CD4-positive, alpha-beta T cell (primary cell): ENCODE measurements at regions not wholly inside any gene's neighbourhood (a gene's known extent, or its start where the extent isn't known, plus 50 kb on each side); places are given as distances from the start of the nearest gene placed in this dataset.

Source experiments
- ATAC-seq: fragments of 200-7000 bp; cut with Tn5 transposase; one replicate; pipeline ENCODE4 v1.10.0; 2022; ENCODE audit warnings: mild to moderate bottlenecking; ENCODE audit not compliant: poor library complexity
- CTCF ChIA-PET: fragments of 350-600 bp; sonication (Branson Sonifier 250); formaldehyde crosslinking; loops from one replicate; lab custom pipeline; 2021; ENCODE audit warnings: antibody characterized with exemption, inconsistent platforms; lab: Charles Lee
- POLR2A ChIA-PET: fragments of 350-600 bp; sonication (Branson Sonifier 250); formaldehyde crosslinking; loops from one replicate; lab custom pipeline; 2021; ENCODE audit warnings: antibody characterized with exemption, inconsistent platforms; lab: Charles Lee
- DNase-seq, 14 experiments: peaks; one replicate each; pipeline ENCODE4 v3.0.0-alpha.2; 2013 to 2020; ENCODE audit warnings: mixed read lengths in 2 of 14
- H3K27ac ChIP-seq, 2 donors: one replicate each; pipeline versions ENCODE4 v1.5.1 to v1.7.0; 2013; ENCODE audit warnings: low read length in 2 of 2, low read depth in 1 of 2, mild to moderate bottlenecking in 1 of 2
- H3K27me3 ChIP-seq, 2 experiments: 1 replicate in 1 of 2; 2 replicates in 1 of 2; pipeline versions ENCODE4 v1.6.1 to v1.7.0; 2013; ENCODE audit warnings: low read length in 2 of 2, control low read depth in 1 of 2, mild to moderate bottlenecking in 1 of 2, moderate library complexity in 1 of 2; ENCODE audit not compliant: insufficient read depth in 2 of 2, control insufficient read depth in 1 of 2
- H3K36me3 ChIP-seq: one replicate; pipeline ENCODE4 v1.6.1; 2013; ENCODE audit warnings: low read length, control low read depth; ENCODE audit not compliant: insufficient read depth
- H3K4me1 ChIP-seq: one replicate; pipeline ENCODE4 v1.6.1; 2013; ENCODE audit warnings: low read length, control low read depth; ENCODE audit not compliant: insufficient read depth
- H3K4me3 ChIP-seq: one replicate; pipeline ENCODE4 v1.5.1; 2013; ENCODE audit warnings: mild to moderate bottlenecking, low read length, moderate library complexity
- H3K9me3 ChIP-seq, 2 experiments: 1 replicate in 1 of 2; 2 replicates in 1 of 2; pipeline versions ENCODE4 v1.6.1 to v1.7.0; 2013; ENCODE audit warnings: low read length in 2 of 2, mild to moderate bottlenecking in 2 of 2, control low read depth in 1 of 2, moderate library complexity in 1 of 2; ENCODE audit not compliant: control insufficient read depth in 1 of 2, insufficient read depth in 1 of 2
- H3K27ac Mint-ChIP-seq: one replicate; pipeline ENCODE4 v1.8.0; 2020; ENCODE audit warnings: mixed read lengths
- H3K27me3 Mint-ChIP-seq: one replicate; pipeline ENCODE4 v1.8.0; 2021; ENCODE audit warnings: mixed read lengths
- H3K36me3 Mint-ChIP-seq: one replicate; pipeline ENCODE4 v1.8.0; 2021; ENCODE audit warnings: low read depth, mixed read lengths
- H3K4me1 Mint-ChIP-seq: one replicate; pipeline ENCODE4 v1.8.0; 2021; ENCODE audit warnings: low read depth, mixed read lengths
- H3K4me3 Mint-ChIP-seq: one replicate; pipeline ENCODE4 v1.8.0; 2020; ENCODE audit warnings: mild to moderate bottlenecking, mixed read lengths
- H3K9me3 Mint-ChIP-seq: one replicate; pipeline ENCODE4 v1.8.0; 2020; ENCODE audit warnings: mixed read lengths
- CTCF ChIP-seq: fragments of 200-600 bp; IDR thresholded peaks from one replicate; pipeline ENCODE4 v1.8.0; 2022; ENCODE audit warnings: antibody characterized with exemption, mild to moderate bottlenecking
- intact Hi-C, 2 experiments: fragments of 100-400 bp; cut with DNase I in 1 of 2; cut with micrococcal nuclease in 1 of 2; formaldehyde crosslinking; loops; one replicate each; pipeline versions ENCODE4 v1.15.1 to v1.9.0; 2023 to 2025; cut with DNase I, micrococcal nuclease

GRCh38 chr2:144230033-144230432 is 289.9 kb downstream of the ZEB2 start:
- Mint-ChIP-seq H3K27ac (no peak overlapping the region), H3K27me3 (no peaks in the 10 kb centered on the region), H3K4me1 (peaks cover 22% of the 10 kb centered on the region), H3K9me3 (no peaks in the 10 kb centered on the region), H3K4me3 (no peak overlapping the region), H3K36me3 (no peaks in the 10 kb centered on the region)
- no peaks in the 10 kb centered on the region for H3K36me3 ChIP-seq
- no peaks in the 10 kb centered on the region for H3K9me3 ChIP-seq
- H3K4me3 ChIP-seq, result no peak overlapping the region
- H3K27me3 ChIP-seq, result no peaks in the 10 kb centered on the region
- DNase-seq (no peak), ATAC-seq (no peak)
- no peak overlapping the region for H3K27ac ChIP-seq
- intact Hi-C loops, result no loop called here
- no peak for TF ChIP-seq CTCF
- H3K4me1 ChIP-seq, result peaks cover 6% of the 10 kb centered on the region
- ChIA-PET POLR2A (no interaction called here), CTCF (no interaction called here)

GRCh38 chr2:144229296-144229695 is 290.6 kb downstream of the ZEB2 start:
- no peak overlapping the region for H3K27ac ChIP-seq
- no peaks in the 10 kb centered on the region for H3K27me3 ChIP-seq
- Mint-ChIP-seq H3K27ac (no peak overlapping the region), H3K27me3 (no peaks in the 10 kb centered on the region), H3K9me3 (no peaks in the 10 kb centered on the region), H3K36me3 (no peaks in the 10 kb centered on the region), H3K4me1 (peaks cover 14% of the 10 kb centered on the region), H3K4me3 (no peak overlapping the region)
- DNase-seq (no peak), ATAC-seq (no peak)
- TF ChIP-seq CTCF, result no peak
- intact Hi-C loops, result no loop called here
- no peaks in the 10 kb centered on the region for H3K4me1 ChIP-seq
- H3K36me3 ChIP-seq, result no peaks in the 10 kb centered on the region
- no peak overlapping the region for H3K4me3 ChIP-seq
- POLR2A ChIA-PET, result no interaction called here
- CTCF ChIA-PET, result no interaction called here
- no peaks in the 10 kb centered on the region for H3K9me3 ChIP-seq

- intact Hi-C loops, result no loop called here
- ChIA-PET POLR2A (no interaction called here), CTCF (no interaction called here)
- H3K27ac Mint-ChIP-seq, result no peak overlapping the region
- H3K27ac ChIP-seq, result no peak overlapping the region
- no peaks in the 10 kb centered on the region for H3K4me1 Mint-ChIP-seq
- no peak overlapping the region for H3K4me3 ChIP-seq
- H3K27me3 Mint-ChIP-seq, result no peaks in the 10 kb centered on the region
- H3K4me1 ChIP-seq, result no peaks in the 10 kb centered on the region
- TF ChIP-seq CTCF, result no peak
- H3K4me3 Mint-ChIP-seq, result no peak overlapping the region
- no peak for ATAC-seq
- no peaks in the 10 kb centered on the region for H3K36me3 Mint-ChIP-seq
- H3K9me3 Mint-ChIP-seq, result no peaks in the 10 kb centered on the region
- no peaks in the 10 kb centered on the region for H3K9me3 ChIP-seq
- DNase-seq, result no peak
- H3K27me3 ChIP-seq, result no peaks in the 10 kb centered on the region
- no peaks in the 10 kb centered on the region for H3K36me3 ChIP-seq
Measured at GRCh38 chr2:144227427-144228105, 292.4 kb downstream of the ZEB2 start.
